Stimulated activated CD4-positive, alpha-beta T cell treated with anti-CD3 and anti-CD28 coated beads, Interleukin-1b, Interleukin-23, amount 100 ng/mL, for 4 hours (primary cell): ENCODE measurements at regions not wholly inside any gene's neighbourhood (a gene's known extent, or its start where the extent isn't known, plus 50 kb on each side); places are given as distances from the start of the nearest gene placed in this dataset.

ENCODE experiments used
- DNase-seq, 2 donors: peaks; one replicate each; pipeline ENCODE4 v3.0.0-alpha.2; 2020; ENCODE audit warnings: low read depth in 2 of 2

DNA sequence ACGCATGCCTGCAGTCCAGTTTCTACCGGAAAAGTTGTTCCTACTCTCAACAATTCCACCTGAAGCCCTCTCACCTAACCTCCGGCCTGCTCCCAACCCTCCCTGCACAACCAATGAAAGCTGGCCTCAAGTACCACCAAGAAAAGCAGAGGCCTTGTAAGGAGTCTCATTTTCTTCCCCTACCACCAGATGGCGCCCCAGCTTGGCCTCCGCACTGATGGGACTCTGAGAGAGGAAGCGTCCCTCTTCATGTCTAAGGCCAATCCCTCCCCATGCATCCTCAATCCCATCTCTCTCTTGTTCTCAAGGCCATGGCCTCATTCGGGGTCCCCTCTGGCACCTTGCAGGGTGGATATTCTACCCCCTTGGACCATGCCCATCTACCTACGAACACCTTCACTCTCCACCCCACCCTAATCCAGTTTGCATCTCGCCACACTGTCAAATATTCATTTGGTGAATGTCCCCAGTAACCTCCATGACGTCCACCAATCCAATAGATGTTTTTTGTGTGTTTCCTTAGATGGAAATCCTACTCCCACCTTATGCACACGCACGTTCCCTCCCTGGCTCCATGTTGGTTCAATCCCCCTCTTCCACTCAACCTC lies 412.8 kb downstream of the ZNF536 start:
- peak; percentile 42 to 53 for DNase-seq

GRCh38 chr19:30783936-30784335 lies 411.8 kb downstream of the ZNF536 start:
- DNase-seq = no peak

GRCh38 chr19:30783212-30783611 lies 411.0 kb downstream of the ZNF536 start:
- DNase-seq = no peak

- no peak for DNase-seq
Measured at GRCh38 chr19:30781519-30781918, 409.3 kb downstream of the ZNF536 start.

GRCh38 chr19:30781047-30781446 lies 408.9 kb downstream of the ZNF536 start:
- DNase-seq = no peak

- no peak for DNase-seq
Measured at GRCh38 chr19:30780456-30780855, 408.3 kb downstream of the ZNF536 start.

DNA sequence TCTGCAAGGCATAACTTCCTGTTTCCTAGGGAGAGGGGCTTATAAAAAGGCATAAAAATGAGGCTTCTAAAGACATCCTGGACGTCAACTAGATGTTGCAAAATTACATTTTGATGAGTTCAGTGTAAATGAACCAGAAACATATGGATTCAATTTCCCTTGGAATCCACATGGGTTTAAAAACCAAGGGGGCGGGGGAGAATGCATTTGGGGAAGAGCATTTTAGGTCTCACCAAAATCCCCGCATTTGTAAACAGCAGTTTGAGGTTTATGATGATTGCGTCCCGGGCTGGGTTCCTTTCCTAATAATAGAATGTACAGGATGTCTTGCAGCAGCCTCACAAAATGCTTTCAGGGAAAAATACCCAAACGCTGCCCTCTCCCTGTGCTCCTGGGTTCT lies 407.8 kb downstream of the ZNF536 start:
- DNase-seq = no peak

DNA sequence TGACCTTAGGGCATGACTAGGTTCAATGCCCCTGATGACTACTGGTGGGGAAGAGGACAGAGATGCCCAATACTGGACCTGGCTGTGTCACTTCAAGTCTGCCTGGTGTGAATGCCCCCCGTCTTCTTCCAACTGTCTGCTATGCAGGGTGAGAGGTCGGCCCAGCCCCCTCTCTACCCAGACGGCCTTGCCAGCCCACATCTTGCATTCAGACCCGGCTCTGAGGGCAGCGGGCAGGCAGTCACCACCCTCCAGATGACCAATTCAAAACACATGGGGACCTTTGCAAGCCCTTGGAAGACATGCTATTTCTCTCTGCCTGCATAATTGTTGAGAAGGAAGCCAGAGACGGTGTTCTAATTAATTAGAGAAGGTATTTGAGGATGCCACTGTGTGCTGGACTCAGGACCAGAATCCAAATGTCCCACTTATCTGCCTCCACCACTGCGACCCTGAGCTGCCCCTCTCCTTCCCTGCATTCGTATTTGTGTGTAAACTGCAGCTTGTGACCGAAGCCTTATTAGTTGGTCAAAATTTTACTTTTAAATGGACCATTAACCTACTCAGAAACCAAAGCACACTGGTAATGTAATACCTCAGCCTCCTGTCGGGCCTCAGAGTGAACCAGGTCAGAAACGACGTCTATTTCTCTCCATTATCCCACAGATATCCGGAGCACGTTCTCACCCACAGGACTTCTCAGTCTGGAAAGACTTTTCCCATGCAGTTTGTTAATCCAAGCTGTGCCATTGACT lies 407.0 kb downstream of the ZNF536 start:
- no peak for DNase-seq

DNA sequence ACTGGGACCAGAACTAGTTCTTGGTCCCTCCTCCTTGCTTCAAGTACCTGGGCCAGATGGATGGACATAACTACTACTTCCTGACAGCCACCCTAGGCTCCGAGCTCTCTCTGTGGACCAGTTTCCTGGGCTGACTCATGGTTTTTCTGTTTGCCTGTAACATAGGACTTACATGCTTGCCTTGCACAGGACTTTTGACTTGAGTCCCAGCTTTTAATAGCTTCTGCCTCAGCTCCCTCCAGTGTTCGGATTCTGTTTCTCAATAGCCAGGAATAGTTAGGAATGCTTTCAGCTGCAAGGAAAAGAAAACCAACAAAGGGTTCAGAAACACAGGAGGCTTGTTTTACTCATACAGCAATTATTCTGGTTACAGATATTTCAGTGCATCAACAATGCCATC lies 405.9 kb downstream of the ZNF536 start:
- DNase-seq = no peak

DNA sequence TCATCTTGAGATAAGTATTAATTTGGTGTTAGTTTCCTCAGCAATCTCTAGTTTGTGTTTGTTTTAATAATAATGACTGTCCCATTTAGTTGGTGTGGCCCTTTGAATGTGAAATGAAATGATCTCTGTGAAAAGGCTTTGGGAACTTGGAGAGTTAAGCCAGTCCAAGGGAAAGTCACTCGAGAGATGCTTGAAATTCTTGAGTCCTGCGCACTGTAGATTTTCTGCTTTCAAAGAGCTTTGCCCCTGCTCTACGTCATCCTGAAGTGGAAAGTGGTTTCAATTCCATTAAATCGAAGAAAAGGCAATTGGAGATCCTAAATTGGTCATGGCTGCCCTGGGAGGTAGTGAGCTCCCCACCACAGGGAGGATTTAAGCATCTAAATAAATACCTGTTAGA lies 403.8 kb downstream of the ZNF536 start:
- no peak for DNase-seq

DNA sequence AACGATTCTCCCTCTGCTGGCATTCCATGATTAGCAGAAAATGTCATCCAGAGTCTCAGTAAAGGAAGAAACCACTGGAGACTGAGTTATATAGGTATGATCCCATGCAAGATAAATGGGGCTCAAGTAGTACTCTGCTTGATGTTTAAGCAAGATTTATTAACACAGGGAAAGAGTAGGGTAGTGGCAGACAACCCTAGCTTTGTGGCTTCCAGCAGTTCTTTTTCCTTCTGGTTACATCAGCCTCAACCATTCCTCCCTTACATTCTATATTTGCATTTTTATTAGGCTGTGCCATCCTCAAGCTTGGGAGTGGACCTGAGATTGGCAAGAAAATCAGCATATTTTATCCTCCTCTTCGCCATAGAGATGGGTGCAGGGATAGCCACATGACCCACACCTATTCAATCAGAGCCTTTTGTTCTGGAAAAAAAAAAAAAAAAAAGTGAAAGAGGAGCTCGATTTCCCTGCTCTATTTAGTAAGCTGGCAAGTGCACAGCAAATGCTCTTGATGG lies 402.1 kb downstream of the ZNF536 start:
- DNase-seq = no peak

DNA sequence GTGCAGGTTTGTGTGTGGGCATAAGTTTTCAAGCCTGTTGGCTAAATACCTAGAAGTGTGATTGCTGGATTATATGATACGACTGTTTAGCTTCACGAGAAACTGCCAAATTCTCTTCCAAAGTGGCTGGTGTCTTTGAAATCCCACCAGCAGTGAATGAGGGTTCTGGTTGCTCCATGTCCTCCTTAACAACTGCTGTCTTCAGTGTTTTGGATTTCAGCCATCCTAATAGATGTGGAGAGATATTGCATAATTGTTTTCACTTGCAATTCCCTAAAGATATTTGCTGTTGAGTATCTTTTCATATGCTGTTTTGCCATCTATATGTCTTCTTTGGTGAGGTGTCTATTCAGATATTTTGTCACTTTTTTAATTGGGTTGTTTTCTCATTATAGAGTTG lies 390.5 kb downstream of the ZNF536 start:
- DNase-seq = no peak

- no peak for DNase-seq
Measured at GRCh38 chr19:30760014-30760413, 387.8 kb downstream of the ZNF536 start.

GRCh38 chr19:30757837-30758617 lies 385.8 kb downstream of the ZNF536 start:
- DNase-seq = no peak

DNA sequence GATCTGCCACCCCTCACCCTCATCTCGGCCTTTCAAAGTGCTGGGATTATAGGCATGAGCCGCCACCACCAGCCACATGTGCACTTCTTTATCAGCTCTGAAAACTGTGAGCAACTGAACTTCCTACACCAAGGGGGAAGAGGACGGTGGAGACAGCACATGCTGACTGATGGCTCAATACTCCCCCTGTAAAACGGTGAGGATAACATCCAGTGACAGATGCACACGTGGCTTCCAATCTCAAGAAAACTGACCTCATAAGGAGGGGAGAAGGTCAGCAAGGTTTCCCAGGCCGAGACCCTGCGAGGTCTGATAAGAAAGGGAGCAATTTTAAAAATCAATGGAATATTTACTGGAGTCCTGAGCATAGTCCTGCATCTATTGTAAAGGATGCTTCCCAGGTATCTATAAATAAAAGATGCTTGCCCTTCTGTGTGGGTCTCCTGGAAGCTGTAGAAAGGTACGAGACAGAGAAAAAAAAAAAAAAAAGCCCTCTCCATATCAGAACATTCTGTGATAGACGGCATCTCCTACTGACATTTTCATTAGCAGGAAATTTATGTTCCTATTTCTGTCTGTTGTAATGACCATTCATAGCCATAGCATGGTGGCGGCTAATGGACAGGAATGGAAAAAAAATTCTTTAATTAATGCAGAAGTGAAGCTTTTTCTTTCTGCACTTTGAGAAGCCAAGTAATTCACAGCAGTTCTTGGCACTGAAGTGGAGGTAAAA lies 385.1 kb downstream of the ZNF536 start:
- no peak for DNase-seq

- DNase-seq = no peak
Measured at GRCh38 chr19:30755581-30755980, 383.4 kb downstream of the ZNF536 start.

DNA sequence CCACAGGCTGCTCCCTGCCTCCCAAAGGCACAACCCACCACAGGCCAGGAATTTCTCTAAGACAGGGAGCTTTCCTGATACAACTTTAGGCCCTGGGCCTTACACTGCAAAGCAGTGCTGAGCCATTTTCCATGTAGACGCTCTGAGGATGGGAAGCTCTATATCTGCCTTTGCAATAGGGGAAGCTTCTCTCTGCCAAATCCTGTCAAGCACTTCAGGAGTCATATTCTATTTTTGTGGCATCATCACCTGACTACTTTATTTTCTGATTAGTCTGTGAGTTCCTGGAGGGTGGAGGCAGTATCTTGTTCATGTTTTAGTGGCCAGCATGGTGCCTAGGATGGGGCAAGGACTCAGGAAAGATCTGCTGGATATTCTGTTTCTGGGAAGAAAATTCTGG lies 382.0 kb downstream of the ZNF536 start:
- no peak for DNase-seq

- DNase-seq = no peak
Measured at GRCh38 chr19:30752876-30753275, 380.7 kb downstream of the ZNF536 start.

DNA sequence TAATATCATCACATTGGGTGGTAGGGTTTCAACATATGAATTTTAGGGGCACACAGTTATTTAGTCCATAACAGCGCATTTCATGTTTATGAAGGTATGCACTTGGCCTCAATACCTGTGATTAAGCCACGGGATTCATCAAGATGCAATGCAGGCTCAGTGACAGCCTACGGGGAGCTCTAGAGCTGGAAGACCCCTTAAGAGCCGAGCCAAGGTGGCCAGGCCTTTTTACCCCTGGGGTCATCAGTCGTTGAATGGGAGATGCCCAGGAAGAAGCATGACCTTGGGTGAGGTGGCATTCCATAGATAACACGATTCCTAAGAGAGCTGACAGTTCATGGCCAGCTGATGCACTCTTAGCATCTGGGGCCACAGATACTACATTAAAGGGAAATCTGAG lies 380.0 kb downstream of the ZNF536 start:
- DNase-seq = no peak

- DNase-seq = no peak
Measured at GRCh38 chr19:30745476-30745985, 373.3 kb downstream of the ZNF536 start.

GRCh38 chr19:30744741-30745475 lies 372.7 kb downstream of the ZNF536 start:
- DNase-seq = no peak
